Fibroblast of villous mesenchyme (primary cell): ENCODE measurements at regions not wholly inside any gene's neighbourhood (a gene's known extent, or its start where the extent isn't known, plus 50 kb on each side); places are given as distances from the start of the nearest gene placed in this dataset.

Experiments used
- DNase-seq: peaks from one replicate; pipeline ENCODE4 v3.0.0-alpha.2; 2010; ENCODE audit warnings: low read depth
- H3K4me3 ChIP-seq: 2 replicates; pipeline ENCODE4 v1.5.1; 2011; ENCODE audit warnings: low read depth, mild to moderate bottlenecking, low read length
- CTCF ChIP-seq: IDR thresholded peaks from 2 replicates; pipeline ENCODE4 v1.5.1; 2012; ENCODE audit warnings: low read depth, mild to moderate bottlenecking, low read length; ENCODE audit not compliant: insufficient read depth

DNA sequence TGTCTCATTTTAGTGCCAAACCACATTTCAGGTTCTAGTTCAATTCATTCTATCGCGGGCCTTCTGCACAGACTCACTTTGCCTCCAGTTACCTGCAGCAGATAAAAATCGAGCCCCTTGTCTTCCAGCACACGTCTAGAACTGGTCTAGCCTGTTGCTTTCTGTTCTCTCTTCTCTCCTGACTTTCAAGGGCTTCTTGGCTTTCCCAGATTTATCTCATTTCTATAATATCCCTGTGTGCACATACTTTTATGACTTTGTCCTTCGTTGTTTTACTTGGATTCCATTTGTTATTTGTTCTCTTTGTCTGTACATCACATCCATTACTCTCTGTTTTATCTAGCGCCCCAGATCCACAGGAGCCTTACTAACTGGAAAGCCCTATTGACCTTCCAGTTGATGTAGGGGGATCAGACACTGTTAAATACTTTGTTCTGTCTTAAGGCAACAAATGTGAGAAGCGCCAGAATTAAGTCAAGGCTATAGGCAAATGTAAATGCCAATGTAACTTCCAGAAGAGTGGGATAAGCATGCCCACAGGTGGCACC, 284.5 kb upstream of the ADGRL4 start:
- no peak for TF ChIP-seq CTCF
- no peak overlapping the region for H3K4me3 ChIP-seq
- DNase-seq = no peak

GRCh38 chr1:79287982-79288381, 281.5 kb upstream of the ADGRL4 start:
- H3K4me3 ChIP-seq = no peak overlapping the region
- no peak for DNase-seq
- TF ChIP-seq CTCF = no peak

DNA sequence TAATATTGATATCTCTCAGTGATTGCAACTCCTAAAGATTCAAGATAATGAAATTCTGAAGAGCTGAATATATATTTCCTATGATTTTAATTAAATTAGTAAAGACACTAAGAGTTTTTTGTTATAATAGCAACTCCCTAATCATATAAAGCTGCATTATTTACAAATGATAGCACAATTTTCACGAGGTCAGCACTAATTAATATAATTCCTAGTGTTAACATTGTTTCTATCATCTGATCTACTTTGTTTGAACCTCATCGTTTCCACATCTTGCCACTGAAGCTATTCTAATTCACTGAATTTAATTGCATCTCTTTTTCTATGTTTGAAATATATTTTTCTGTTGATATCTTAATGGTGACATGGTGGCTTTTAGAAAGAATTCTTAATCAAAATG, 279.1 kb upstream of the ADGRL4 start:
- no peak overlapping the region for H3K4me3 ChIP-seq
- no peak for DNase-seq
- no peak for TF ChIP-seq CTCF

- DNase-seq = no peak
- TF ChIP-seq CTCF = no peak
- no peak overlapping the region for H3K4me3 ChIP-seq
These were observed 276.9 kb upstream of the ADGRL4 start for GRCh38 chr1:79283451-79283850.

DNA sequence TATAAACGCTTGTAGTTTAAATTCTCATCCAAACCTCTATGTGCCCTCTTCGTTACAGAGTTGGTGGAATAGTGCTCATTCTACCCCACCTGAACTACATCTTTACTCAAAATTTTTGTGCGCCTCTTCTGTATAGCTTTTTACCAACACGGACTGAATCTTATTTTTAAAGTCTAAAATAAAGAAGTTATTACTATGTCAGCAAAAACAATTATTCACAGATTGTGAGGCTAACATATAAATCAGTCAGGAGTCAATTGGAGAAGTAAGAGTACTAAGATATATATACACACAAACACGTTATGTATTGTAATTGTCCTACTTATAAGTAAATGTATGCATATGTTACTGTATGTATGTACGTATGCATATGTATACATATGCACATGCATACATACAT, 274.9 kb upstream of the ADGRL4 start:
- no peak overlapping the region for H3K4me3 ChIP-seq
- no peak for TF ChIP-seq CTCF
- DNase-seq = no peak

DNA sequence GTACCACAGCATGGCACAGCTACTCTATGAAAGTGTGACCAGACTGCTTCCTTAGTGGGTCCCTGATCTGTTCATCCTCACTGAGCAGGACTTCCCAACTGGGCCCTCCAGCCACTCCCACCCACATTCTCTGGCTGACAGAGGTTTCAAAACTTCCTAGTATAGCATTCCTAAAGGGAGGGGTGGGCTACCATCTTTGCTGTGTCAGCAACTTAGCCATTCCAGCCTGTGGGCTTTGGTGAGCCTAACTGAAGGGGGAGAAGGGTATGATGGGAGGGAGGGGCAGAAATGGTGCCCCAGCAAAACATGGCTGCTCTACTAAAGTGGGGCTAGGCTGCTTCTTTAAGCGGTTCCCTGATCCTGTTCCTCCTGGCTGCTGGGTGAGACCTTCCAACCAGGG, 265.2 kb upstream of the ADGRL4 start:
- TF ChIP-seq CTCF = no peak
- DNase-seq = no peak

More for the DNA sequence above, 265.2 kb upstream of the ADGRL4 start:
- H3K4me3 ChIP-seq = no peak overlapping the region
